ENCODE measurements at regions not wholly inside any gene's neighbourhood (a gene's known extent, or its start where the extent isn't known, plus 50 kb on each side); places are given as distances from the start of the nearest gene placed in this dataset.

DNA sequence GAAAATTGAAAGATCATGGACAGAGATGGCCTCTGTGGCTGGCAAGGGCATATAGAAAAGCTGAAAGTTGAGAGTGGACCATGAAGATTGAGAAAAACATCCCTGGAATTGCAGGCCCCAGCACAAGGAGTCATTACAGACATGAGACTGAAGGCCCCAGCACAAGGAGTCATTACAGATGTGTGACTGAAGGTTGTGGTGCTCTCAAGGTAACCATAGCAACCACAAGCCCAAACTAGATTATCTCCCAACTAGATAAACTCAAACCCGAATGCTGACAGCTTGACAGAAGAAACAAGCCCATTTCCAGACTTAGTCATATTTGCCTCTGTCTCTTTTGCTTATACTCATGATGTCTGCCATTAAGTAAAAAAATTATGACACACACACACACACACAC, 1252.1 kb upstream of the ADGRL4 start:
- intact Hi-C loops (cut with DNase I, micrococcal nuclease) = no loop called here
- H3K36me3 ChIP-seq (ENCODE audit: insufficient read depth, low read length) = no peaks in the 10 kb centered on the region
- H3K4me1 Mint-ChIP-seq (ENCODE audit: low read depth) = no peaks in the 10 kb centered on the region
- no peaks in the 10 kb centered on the region for H3K27me3 Mint-ChIP-seq
- no peak overlapping the region for H3K4me3 ChIP-seq (ENCODE audit: low read length)
- ChIA-PET POLR2A (no interaction called here), CTCF (no interaction called here)
- ATAC-seq (ENCODE audit: poor library complexity) (no peak), DNase-seq (no peak)
- no peaks in the 10 kb centered on the region for H3K36me3 Mint-ChIP-seq (ENCODE audit: low read depth)
- H3K27ac Mint-ChIP-seq = no peak overlapping the region
- TF ChIP-seq, protein P1, sequence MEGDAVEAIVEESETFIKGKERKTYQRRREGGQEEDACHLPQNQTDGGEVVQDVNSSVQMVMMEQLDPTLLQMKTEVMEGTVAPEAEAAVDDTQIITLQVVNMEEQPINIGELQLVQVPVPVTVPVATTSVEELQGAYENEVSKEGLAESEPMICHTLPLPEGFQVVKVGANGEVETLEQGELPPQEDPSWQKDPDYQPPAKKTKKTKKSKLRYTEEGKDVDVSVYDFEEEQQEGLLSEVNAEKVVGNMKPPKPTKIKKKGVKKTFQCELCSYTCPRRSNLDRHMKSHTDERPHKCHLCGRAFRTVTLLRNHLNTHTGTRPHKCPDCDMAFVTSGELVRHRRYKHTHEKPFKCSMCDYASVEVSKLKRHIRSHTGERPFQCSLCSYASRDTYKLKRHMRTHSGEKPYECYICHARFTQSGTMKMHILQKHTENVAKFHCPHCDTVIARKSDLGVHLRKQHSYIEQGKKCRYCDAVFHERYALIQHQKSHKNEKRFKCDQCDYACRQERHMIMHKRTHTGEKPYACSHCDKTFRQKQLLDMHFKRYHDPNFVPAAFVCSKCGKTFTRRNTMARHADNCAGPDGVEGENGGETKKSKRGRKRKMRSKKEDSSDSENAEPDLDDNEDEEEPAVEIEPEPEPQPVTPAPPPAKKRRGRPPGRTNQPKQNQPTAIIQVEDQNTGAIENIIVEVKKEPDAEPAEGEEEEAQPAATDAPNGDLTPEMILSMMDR (IDR thresholded peaks at IDR 0.05) = no peak
- H3K4me1 ChIP-seq (ENCODE audit: insufficient read depth, low read length) = no peaks in the 10 kb centered on the region
- no peak overlapping the region for H3K4me3 Mint-ChIP-seq
- no peak overlapping the region for H3K27ac ChIP-seq (ENCODE audit: low read depth in 1 of 2, low read length in 2 of 2)
- H3K27me3 ChIP-seq (ENCODE audit: control insufficient read depth in 1 of 2, insufficient read depth in 2 of 2, low read length in 2 of 2) = no peaks in the 10 kb centered on the region
- H3K9me3 Mint-ChIP-seq = peaks cover 14% of the 10 kb centered on the region
- H3K9me3 ChIP-seq (ENCODE audit: control insufficient read depth in 1 of 2, insufficient read depth in 1 of 2, low read length in 2 of 2) = peaks cover 4 to 17% of the 10 kb centered on the region in 2 experiments

DNA sequence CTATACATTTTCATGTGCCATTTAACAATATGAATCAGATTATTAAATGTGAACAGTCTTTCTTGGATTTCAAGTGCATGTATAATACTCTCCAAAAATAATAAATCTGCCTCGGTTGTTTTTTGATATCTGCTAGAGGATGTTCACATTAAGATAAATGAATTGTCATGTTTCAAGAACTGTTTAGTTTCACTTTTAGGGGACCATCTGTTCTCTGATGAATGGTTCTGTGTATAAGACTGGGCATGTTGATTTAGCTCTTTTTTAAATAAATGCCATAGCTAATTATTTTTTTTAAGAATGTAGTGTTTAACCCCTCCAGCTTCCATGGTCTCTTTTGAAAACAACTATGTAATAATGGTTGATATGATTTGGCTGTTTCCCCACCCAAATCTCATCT, 1245.1 kb upstream of the ADGRL4 start:
- TF ChIP-seq, protein P1 (IDR thresholded peaks at IDR 0.05) = no peak
- Histone ChIP-seq H3K4me3 (ENCODE audit: low read length) (no peak overlapping the region), H3K27ac (ENCODE audit: low read depth in 1 of 2, low read length in 2 of 2) (no peak overlapping the region), H3K4me1 (ENCODE audit: insufficient read depth, low read length) (no peaks in the 10 kb centered on the region), H3K9me3 (ENCODE audit: control insufficient read depth in 1 of 2, insufficient read depth in 1 of 2, low read length in 2 of 2) (no peaks in the 10 kb centered on the region), H3K36me3 (ENCODE audit: insufficient read depth, low read length) (no peaks in the 10 kb centered on the region), H3K27me3 (ENCODE audit: control insufficient read depth in 1 of 2, insufficient read depth in 2 of 2, low read length in 2 of 2) (no peaks in the 10 kb centered on the region)
- Mint-ChIP-seq H3K36me3 (ENCODE audit: low read depth) (no peaks in the 10 kb centered on the region), H3K4me3 (no peak overlapping the region), H3K4me1 (ENCODE audit: low read depth) (no peaks in the 10 kb centered on the region), H3K27ac (no peak overlapping the region), H3K9me3 (peaks cover 21% of the 10 kb centered on the region), H3K27me3 (no peaks in the 10 kb centered on the region)
- intact Hi-C loops (cut with DNase I, micrococcal nuclease) = no loop called here
- ChIA-PET CTCF (no interaction called here), POLR2A (no interaction called here)
- no peak for ATAC-seq (ENCODE audit: poor library complexity)
- DNase-seq = no peak

DNA sequence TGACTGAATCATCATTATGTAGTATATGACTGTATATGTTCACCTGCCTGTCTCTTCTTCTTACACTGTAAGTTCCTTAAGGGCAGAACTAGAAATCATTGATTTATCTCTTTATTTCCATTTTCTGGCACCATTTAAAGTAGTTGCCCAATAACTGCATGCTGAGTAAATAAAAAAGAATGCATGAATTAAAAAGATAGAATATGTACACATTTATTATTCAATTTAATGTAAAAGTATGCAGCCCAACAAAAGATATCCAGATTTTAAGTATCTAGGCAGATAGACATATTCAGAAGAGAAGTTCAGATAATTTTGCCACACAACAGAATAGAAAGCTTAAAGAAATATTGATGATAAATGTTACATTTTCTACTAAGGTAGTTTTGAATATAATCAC, 1244.6 kb upstream of the ADGRL4 start:
- Histone ChIP-seq H3K9me3 (ENCODE audit: control insufficient read depth in 1 of 2, insufficient read depth in 1 of 2, low read length in 2 of 2) (no peaks in the 10 kb centered on the region), H3K27ac (ENCODE audit: low read depth in 1 of 2, low read length in 2 of 2) (no peak overlapping the region), H3K27me3 (ENCODE audit: control insufficient read depth in 1 of 2, insufficient read depth in 2 of 2, low read length in 2 of 2) (no peaks in the 10 kb centered on the region), H3K36me3 (ENCODE audit: insufficient read depth, low read length) (no peaks in the 10 kb centered on the region), H3K4me3 (ENCODE audit: low read length) (no peak overlapping the region), H3K4me1 (ENCODE audit: insufficient read depth, low read length) (no peaks in the 10 kb centered on the region)
- Mint-ChIP-seq H3K27ac (no peak overlapping the region), H3K9me3 (peaks cover 20% of the 10 kb centered on the region), H3K4me1 (ENCODE audit: low read depth) (no peaks in the 10 kb centered on the region), H3K4me3 (no peak overlapping the region), H3K27me3 (no peaks in the 10 kb centered on the region), H3K36me3 (ENCODE audit: low read depth) (no peaks in the 10 kb centered on the region)
- TF ChIP-seq, protein P1 (IDR thresholded peaks at IDR 0.05) = no peak
- CTCF ChIA-PET = no interaction called here
- intact Hi-C loops (cut with DNase I, micrococcal nuclease) = no loop called here
- DNase-seq = no peak
- POLR2A ChIA-PET = no interaction called here
- no peak for ATAC-seq (ENCODE audit: poor library complexity)
